ENCODE measurements at regions not wholly inside any gene's neighbourhood (a gene's known extent, or its start where the extent isn't known, plus 50 kb on each side); places are given as distances from the start of the nearest gene placed in this dataset.

GRCh38 chr3:25151281-25151902 is 276.7 kb upstream of the RARB start:
- H3K79me2 ChIP-seq (ENCODE audit: control insufficient read depth in 1 of 2, insufficient read depth in 2 of 2, low read length in 2 of 2): no peaks in the 10 kb centered on the region
- H3K27ac ChIP-seq (ENCODE audit: low read depth, low read length): no peak overlapping the region
- no peaks in the 10 kb centered on the region for H3K27me3 ChIP-seq (replicated peaks in 1 of 4; ENCODE audit: control insufficient read depth in 3 of 4, extremely low read depth in 1 of 4, insufficient read depth in 3 of 4, low read length in 3 of 4)
- H2BK120ac ChIP-seq (replicated peaks; ENCODE audit: low read depth, low read length): no peak overlapping the region
- no peak overlapping the region for H3K14ac ChIP-seq (ENCODE audit: insufficient read length)
- H3K9me3 ChIP-seq (ENCODE audit: insufficient read depth in 2 of 2, low read depth in 1 of 2, low read length in 1 of 2): 0 out of 4 replicates have a peak, but pooled peaks cover 0 to 2% of the 10 kb centered on the region in 2 experiments
- H2AK5ac ChIP-seq (ENCODE audit: low read depth, low read length): no peak overlapping the region
- no peak overlapping the region for H3K4me3 ChIP-seq (ENCODE audit: extremely low read depth in 1 of 4, insufficient read depth in 2 of 4, low read depth in 3 of 4, low read length in 4 of 4)
- H2BK12ac ChIP-seq (ENCODE audit: low read depth, low read length): no peak overlapping the region
- no peak overlapping the region for H3K9ac ChIP-seq (replicated peaks in 1 of 4; ENCODE audit: extremely low read depth in 1 of 4, low read depth in 3 of 4, low read length in 3 of 4)
- ChIA-PET CTCF (ENCODE audit: partially characterized antibody) (interaction anchor here (0.5 to 1.1 kb wide), 2 partner anchors 10 to 380 kb away, joined by 3 read pairs; no protein-coding TSS in a partner anchor), POLR2A (ENCODE audit: partially characterized antibody) (no interaction called here)
- no peak overlapping the region for H4K91ac ChIP-seq (replicated peaks; ENCODE audit: insufficient read length, low read length)
- no peak overlapping the region for H2BK15ac ChIP-seq (ENCODE audit: low read length)
- no peaks in the 10 kb centered on the region for H3K23me2 ChIP-seq (ENCODE audit: low read depth, low read length)
- no peak overlapping the region for H3K4me2 ChIP-seq (ENCODE audit: insufficient read depth in 1 of 2, low read depth in 2 of 2, low read length in 2 of 2)
- peaks cover 1 to 13% (median 9%) of the 10 kb centered on the region in 4 experiments; a peak in 5 of 7 replicates for H3K4me1 ChIP-seq (replicated peaks in 1 of 4; ENCODE audit: control insufficient read depth in 3 of 4, insufficient read depth in 4 of 4, low read length in 3 of 4)
- no peak overlapping the region for H2BK20ac ChIP-seq (ENCODE audit: low read length)
- FAIRE-seq (no peak), DNase-seq (ENCODE audit: low read depth in 1 of 2, low spot score in 2 of 2) (no peak)
- H3K4ac ChIP-seq (replicated peaks; ENCODE audit: insufficient read length, low read depth, low read length): no peak overlapping the region
- H2BK5ac ChIP-seq (ENCODE audit: low read depth, low read length): no peak overlapping the region
- no peaks in the 10 kb centered on the region for H3K79me1 ChIP-seq (ENCODE audit: low read depth, low read length)
- H4K5ac ChIP-seq (ENCODE audit: insufficient read length, low read depth, low read length): no peak overlapping the region
- no peak overlapping the region for H3K18ac ChIP-seq (ENCODE audit: extremely low read depth, low read length)
- no peak overlapping the region for H2AFZ ChIP-seq (ENCODE audit: low read length)
- no peak overlapping the region for H4K8ac ChIP-seq (ENCODE audit: extremely low read depth, insufficient read depth, low read length)
- H3K23ac ChIP-seq (ENCODE audit: insufficient read length): no peak overlapping the region
- H4K20me1 ChIP-seq (replicated peaks in 1 of 2; ENCODE audit: control insufficient read depth in 1 of 2, insufficient read depth in 2 of 2, low read length in 2 of 2): no peaks in the 10 kb centered on the region
- 86% methylated on average over 10 of the region's 10 CpGs; no CpG with 5 or more reads in 1 of the 2 experiments for WGBS, 2 experiments (ENCODE audit: extremely low coverage in 1 of 2, insufficient coverage in 1 of 2, insufficient read length in 1 of 2, insufficient replicate concordance in 2 of 2, low coverage in 1 of 2, low lambda C conversion rate in 2 of 2, missing lambda C conversion rate in 1 of 2)
- no peaks in the 10 kb centered on the region for H3K36me3 ChIP-seq (ENCODE audit: control insufficient read depth in 2 of 4, insufficient read depth in 4 of 4, low read length in 3 of 4)
- H3K56ac ChIP-seq (replicated peaks; ENCODE audit: insufficient read length, low read depth, low read length): no peak overlapping the region
- TF ChIP-seq GTF2F1 (IDR thresholded peaks at IDR 0.05; ENCODE audit: borderline replicate concordance, low read depth, low read length) (no peak), HDAC6 (IDR thresholded peaks at IDR 0.05; ENCODE audit: low read depth, low read length) (no peak), TCF12 (IDR thresholded peaks at IDR 0.05; ENCODE audit: low read depth, low read length) (no peak), BACH1 (IDR thresholded peaks at IDR 0.05; ENCODE audit: low read length) (no peak), SUZ12 (IDR thresholded peaks at IDR 0.05; ENCODE audit: low read length) (no peak), TBP (IDR thresholded peaks at IDR 0.05; ENCODE audit: low read depth, low read length) (no peak), RBBP5 (IDR thresholded peaks at IDR 0.05; ENCODE audit: borderline replicate concordance, low read depth, low read length) (no peak), SP4 (IDR thresholded peaks at IDR 0.05; ENCODE audit: low read length) (no peak), TAF1 (IDR thresholded peaks at IDR 0.05; ENCODE audit: low read depth, low read length) (no peak), PHF8 (conservative IDR thresholded peaks at IDR 0.05; ENCODE audit: low read depth, low read length) (no peak), SP2 (IDR thresholded peaks at IDR 0.05; ENCODE audit: low read length) (no peak)
- TF ChIP-seq, protein P1, sequence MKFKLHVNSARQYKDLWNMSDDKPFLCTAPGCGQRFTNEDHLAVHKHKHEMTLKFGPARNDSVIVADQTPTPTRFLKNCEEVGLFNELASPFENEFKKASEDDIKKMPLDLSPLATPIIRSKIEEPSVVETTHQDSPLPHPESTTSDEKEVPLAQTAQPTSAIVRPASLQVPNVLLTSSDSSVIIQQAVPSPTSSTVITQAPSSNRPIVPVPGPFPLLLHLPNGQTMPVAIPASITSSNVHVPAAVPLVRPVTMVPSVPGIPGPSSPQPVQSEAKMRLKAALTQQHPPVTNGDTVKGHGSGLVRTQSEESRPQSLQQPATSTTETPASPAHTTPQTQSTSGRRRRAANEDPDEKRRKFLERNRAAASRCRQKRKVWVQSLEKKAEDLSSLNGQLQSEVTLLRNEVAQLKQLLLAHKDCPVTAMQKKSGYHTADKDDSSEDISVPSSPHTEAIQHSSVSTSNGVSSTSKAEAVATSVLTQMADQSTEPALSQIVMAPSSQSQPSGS (IDR thresholded peaks at IDR 0.05; ENCODE audit: low read length): no peak

Measured in H1 (cell line).